ENCODE measurements at regions not wholly inside any gene's neighbourhood (a gene's known extent, or its start where the extent isn't known, plus 50 kb on each side); places are given as distances from the start of the nearest gene placed in this dataset.

GRCh38 chr1:69377507-69377906, 190.2 kb upstream of the LRRC7 start:
- intact Hi-C loops (cut with DNase I): no loop called here
- DNase-seq (no peak), FAIRE-seq (no peak)
- TF ChIP-seq, protein P1, sequence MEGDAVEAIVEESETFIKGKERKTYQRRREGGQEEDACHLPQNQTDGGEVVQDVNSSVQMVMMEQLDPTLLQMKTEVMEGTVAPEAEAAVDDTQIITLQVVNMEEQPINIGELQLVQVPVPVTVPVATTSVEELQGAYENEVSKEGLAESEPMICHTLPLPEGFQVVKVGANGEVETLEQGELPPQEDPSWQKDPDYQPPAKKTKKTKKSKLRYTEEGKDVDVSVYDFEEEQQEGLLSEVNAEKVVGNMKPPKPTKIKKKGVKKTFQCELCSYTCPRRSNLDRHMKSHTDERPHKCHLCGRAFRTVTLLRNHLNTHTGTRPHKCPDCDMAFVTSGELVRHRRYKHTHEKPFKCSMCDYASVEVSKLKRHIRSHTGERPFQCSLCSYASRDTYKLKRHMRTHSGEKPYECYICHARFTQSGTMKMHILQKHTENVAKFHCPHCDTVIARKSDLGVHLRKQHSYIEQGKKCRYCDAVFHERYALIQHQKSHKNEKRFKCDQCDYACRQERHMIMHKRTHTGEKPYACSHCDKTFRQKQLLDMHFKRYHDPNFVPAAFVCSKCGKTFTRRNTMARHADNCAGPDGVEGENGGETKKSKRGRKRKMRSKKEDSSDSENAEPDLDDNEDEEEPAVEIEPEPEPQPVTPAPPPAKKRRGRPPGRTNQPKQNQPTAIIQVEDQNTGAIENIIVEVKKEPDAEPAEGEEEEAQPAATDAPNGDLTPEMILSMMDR (IDR thresholded peaks at IDR 0.05; ENCODE audit: borderline replicate concordance, extremely low read depth, insufficient read depth): no peak
- no peaks in the 10 kb centered on the region for H3K9me3 ChIP-seq (ENCODE audit: control insufficient read depth in 2 of 3, insufficient read depth in 1 of 3, low read length in 3 of 3)
- no peak overlapping the region for H3K27ac ChIP-seq (ENCODE audit: low read depth in 2 of 2, low read length in 2 of 2)
- H3K27me3 ChIP-seq (ENCODE audit: control insufficient read depth, insufficient read depth, low read length): no peaks in the 10 kb centered on the region
- no peaks in the 10 kb centered on the region for H3K4me1 ChIP-seq (ENCODE audit: control insufficient read depth in 2 of 3, insufficient read depth in 2 of 3, low read depth in 1 of 3, low read length in 3 of 3)
- H3K4me3 ChIP-seq (ENCODE audit: low read length in 3 of 3): no peak overlapping the region
- H3K36me3 ChIP-seq (ENCODE audit: control insufficient read depth in 2 of 3, insufficient read depth in 3 of 3, low read length in 3 of 3): no peaks in the 10 kb centered on the region
- H3K9ac ChIP-seq (ENCODE audit: low read length in 3 of 3): no peak overlapping the region

- FAIRE-seq (no peak), DNase-seq (no peak)
- Histone ChIP-seq H3K4me1 (ENCODE audit: control insufficient read depth in 2 of 3, insufficient read depth in 2 of 3, low read depth in 1 of 3, low read length in 3 of 3) (no peaks in the 10 kb centered on the region), H3K27me3 (ENCODE audit: control insufficient read depth, insufficient read depth, low read length) (no peaks in the 10 kb centered on the region), H3K9me3 (ENCODE audit: control insufficient read depth in 2 of 3, insufficient read depth in 1 of 3, low read length in 3 of 3) (no peaks in the 10 kb centered on the region), H3K36me3 (ENCODE audit: control insufficient read depth in 2 of 3, insufficient read depth in 3 of 3, low read length in 3 of 3) (no peaks in the 10 kb centered on the region), H3K9ac (ENCODE audit: low read length in 3 of 3) (no peak overlapping the region), H3K27ac (ENCODE audit: low read depth in 2 of 2, low read length in 2 of 2) (no peak overlapping the region), H3K4me3 (ENCODE audit: low read length in 3 of 3) (no peak overlapping the region)
- TF ChIP-seq, protein P1 (IDR thresholded peaks at IDR 0.05; ENCODE audit: borderline replicate concordance, extremely low read depth, insufficient read depth): no peak
- intact Hi-C loops (cut with DNase I): no loop called here
These were observed 179.7 kb upstream of the LRRC7 start for GRCh38 chr1:69388044-69388443.

- TF ChIP-seq, protein P1 (IDR thresholded peaks at IDR 0.05; ENCODE audit: borderline replicate concordance, extremely low read depth, insufficient read depth): no peak
- Histone ChIP-seq H3K9ac (ENCODE audit: low read length in 3 of 3) (no peak overlapping the region), H3K4me3 (ENCODE audit: low read length in 3 of 3) (no peak overlapping the region), H3K4me1 (ENCODE audit: control insufficient read depth in 2 of 3, insufficient read depth in 2 of 3, low read depth in 1 of 3, low read length in 3 of 3) (no peaks in the 10 kb centered on the region), H3K36me3 (ENCODE audit: control insufficient read depth in 2 of 3, insufficient read depth in 3 of 3, low read length in 3 of 3) (no peaks in the 10 kb centered on the region), H3K27me3 (ENCODE audit: control insufficient read depth, insufficient read depth, low read length) (no peaks in the 10 kb centered on the region), H3K27ac (ENCODE audit: low read depth in 2 of 2, low read length in 2 of 2) (no peak overlapping the region), H3K9me3 (ENCODE audit: control insufficient read depth in 2 of 3, insufficient read depth in 1 of 3, low read length in 3 of 3) (no peaks in the 10 kb centered on the region)
- intact Hi-C loops (cut with DNase I): no loop called here
- DNase-seq (no peak), FAIRE-seq (no peak)
These were observed 167.6 kb upstream of the LRRC7 start for GRCh38 chr1:69400128-69400527.

DNA sequence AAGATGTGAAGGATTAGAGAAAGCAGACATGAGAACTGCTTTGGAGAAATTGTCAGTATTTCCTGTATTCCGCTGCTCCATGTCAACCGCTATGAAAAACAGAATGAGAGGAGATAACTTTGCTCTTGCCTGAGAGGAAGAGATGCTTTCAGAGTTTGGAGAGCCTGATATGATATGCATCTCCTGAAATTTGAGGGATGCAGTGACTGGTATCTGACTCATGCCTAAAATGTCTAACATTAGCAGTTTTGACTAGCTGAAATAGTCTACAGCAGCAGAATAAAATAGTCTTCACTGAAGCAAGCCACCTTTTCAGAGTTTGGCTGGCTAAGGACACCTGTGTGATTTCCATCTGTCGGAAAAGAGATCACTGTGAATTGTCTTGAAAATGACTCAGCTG, 165.8 kb upstream of the LRRC7 start:
- Histone ChIP-seq H3K27ac (ENCODE audit: low read depth in 2 of 2, low read length in 2 of 2) (no peak overlapping the region), H3K9ac (ENCODE audit: low read length in 3 of 3) (no peak overlapping the region), H3K4me3 (ENCODE audit: low read length in 3 of 3) (no peak overlapping the region), H3K9me3 (ENCODE audit: control insufficient read depth in 2 of 3, insufficient read depth in 1 of 3, low read length in 3 of 3) (no peaks in the 10 kb centered on the region), H3K36me3 (ENCODE audit: control insufficient read depth in 2 of 3, insufficient read depth in 3 of 3, low read length in 3 of 3) (no peaks in the 10 kb centered on the region), H3K4me1 (ENCODE audit: control insufficient read depth in 2 of 3, insufficient read depth in 2 of 3, low read depth in 1 of 3, low read length in 3 of 3) (no peaks in the 10 kb centered on the region), H3K27me3 (ENCODE audit: control insufficient read depth, insufficient read depth, low read length) (no peaks in the 10 kb centered on the region)
- FAIRE-seq (no peak), DNase-seq (no peak)
- intact Hi-C loops (cut with DNase I): no loop called here
- TF ChIP-seq, protein P1 (IDR thresholded peaks at IDR 0.05; ENCODE audit: borderline replicate concordance, extremely low read depth, insufficient read depth): no peak

All from kidney (tissue), 13 donors.